Activated effector memory CD4-positive, alpha-beta T cell treated with anti-CD3 and anti-CD28 coated beads, Interleukin-2, amount 50 U/mL, for 16 hours (primary cell): ENCODE measurements at regions not wholly inside any gene's neighbourhood (a gene's known extent, or its start where the extent isn't known, plus 50 kb on each side); places are given as distances from the start of the nearest gene placed in this dataset.

Source experiments
- DNase-seq: peaks from one replicate; pipeline ENCODE4 v3.0.0-alpha.2; 2020

DNA sequence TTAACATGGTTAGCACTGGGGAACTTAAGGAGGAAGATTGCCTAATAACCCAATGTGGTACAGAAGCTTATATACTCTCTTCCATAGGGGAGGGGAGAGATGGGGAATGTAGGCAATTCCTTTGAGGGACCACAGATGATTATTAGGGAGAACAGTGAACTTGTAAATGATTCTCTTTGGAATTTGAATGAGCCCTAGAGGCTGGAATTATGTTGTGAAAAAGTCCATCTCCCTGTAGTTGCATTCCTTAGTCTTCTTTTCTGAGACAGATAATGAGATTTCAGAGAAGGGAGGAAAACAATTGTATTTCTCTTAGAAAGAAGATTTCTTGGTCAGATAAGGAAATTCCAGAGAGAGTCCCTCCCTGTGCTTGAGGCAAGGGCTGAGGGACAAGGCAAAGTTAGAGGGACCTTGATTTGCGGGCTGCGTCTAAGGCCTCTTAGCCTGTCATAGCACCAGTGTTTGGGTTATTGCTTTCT, 89.0 kb upstream of the HMCN1 start:
- no peak for DNase-seq

DNA sequence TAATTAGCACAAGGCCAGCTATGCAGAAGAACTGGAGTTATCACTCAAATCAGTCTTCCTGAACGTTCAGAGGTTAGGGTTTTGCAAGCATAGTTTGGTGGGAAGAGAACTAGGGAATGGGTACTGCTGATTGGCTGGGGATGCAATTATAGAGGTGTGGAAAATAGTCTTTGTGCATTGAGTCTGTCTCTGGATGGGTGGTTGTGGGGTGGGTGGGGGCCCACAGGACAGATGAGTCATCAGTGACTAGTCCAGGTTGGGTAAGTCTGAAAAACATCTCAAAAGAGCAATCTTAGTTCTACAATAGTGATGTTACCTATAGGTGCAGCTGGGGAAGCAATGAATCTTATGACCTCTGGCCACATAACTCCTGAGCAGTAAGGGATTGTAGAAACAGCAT, 89.7 kb upstream of the HMCN1 start:
- DNase-seq: no peak

DNA sequence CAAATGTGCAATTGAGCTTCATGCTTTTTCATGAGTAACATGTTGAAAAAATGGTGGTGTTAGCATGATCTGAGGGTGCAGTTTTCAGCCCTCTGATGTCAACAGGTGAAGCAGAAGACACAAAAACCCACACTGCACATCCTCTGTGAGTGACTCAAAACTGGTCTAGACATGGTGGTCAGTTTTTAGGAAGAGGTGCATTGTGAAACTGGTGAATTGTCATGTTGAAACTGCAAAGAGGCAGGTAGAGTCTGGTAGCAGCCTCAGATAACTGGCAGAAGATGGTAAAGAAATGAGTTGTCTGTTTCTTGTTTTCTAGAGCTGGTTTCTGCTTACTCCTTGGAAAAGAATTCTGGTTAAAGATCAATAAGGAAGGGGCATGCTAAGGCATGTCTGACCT, 97.3 kb upstream of the HMCN1 start:
- no peak for DNase-seq

DNA sequence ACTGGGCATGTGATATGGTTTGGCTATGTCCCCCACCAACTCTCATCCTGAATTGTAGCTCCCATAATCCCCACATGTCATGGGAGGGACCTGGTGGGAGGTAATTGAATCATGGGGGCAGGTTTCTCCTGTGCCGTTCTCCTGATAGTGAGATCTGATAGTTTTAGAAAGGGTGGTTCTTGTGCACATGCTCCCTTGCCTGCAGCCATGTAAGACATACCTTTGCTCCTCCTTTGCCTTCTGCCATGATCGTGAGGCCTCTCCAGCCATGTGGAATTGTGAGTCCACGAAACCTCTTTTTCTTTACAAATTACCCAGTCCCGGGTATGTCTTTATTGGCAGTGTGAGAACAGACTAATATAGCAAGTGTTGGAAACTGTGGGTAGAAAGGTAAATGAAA, 99.5 kb upstream of the HMCN1 start:
- no peak for DNase-seq

DNA sequence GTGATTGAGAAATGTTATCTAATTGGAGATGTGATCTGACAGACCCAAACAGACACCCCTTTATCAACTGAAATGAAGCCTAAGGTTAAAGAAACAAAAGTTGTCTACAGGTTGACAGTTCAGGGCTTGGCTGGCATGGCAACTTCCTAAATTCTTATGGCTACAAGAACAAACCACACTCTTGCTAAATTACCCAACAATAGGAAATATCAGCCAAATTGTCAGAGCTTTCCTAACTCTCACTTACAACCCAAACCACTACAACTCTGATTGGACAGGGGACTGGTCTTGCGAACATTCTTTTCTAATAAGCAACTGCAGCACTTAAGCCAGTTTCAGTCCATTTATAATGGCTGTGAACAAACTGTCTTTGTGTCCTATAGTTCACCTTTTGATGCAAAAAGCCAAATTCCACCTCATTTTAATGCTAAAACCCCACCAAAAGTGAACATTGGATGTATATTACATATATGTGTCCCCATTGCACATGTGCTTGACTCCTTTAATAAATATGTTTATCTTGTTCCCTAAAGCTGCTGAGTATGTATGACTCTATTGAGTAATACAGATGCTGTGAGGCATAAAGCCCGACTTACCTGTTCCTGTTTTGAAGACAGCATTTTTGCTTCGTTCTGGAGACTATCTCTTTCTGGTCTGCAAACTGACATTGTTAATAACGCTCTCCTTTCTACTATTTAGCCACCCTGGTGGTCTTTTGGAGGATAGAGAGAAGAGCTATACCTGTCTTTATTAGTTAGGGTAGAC, 101.3 kb upstream of the HMCN1 start:
- no peak for DNase-seq

DNA sequence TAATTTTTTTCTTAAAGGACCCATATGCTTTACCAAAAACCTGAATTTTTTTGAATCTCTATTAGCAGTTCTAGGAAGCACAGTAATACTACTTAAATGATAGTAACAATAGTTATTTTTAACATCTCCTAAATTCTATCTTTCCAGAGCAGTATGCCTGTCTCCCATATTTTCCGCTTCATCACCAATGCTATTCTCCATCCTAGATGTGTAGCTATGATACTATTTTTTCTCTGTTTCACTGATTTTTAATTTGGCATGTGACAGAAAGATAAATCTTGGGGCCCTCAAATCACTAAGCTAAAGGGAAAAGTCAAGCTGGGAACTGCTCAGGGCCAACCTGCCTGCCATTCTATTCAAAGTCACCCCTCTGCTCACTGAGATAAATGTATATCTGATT, 102.3 kb upstream of the HMCN1 start:
- no peak for DNase-seq

DNA sequence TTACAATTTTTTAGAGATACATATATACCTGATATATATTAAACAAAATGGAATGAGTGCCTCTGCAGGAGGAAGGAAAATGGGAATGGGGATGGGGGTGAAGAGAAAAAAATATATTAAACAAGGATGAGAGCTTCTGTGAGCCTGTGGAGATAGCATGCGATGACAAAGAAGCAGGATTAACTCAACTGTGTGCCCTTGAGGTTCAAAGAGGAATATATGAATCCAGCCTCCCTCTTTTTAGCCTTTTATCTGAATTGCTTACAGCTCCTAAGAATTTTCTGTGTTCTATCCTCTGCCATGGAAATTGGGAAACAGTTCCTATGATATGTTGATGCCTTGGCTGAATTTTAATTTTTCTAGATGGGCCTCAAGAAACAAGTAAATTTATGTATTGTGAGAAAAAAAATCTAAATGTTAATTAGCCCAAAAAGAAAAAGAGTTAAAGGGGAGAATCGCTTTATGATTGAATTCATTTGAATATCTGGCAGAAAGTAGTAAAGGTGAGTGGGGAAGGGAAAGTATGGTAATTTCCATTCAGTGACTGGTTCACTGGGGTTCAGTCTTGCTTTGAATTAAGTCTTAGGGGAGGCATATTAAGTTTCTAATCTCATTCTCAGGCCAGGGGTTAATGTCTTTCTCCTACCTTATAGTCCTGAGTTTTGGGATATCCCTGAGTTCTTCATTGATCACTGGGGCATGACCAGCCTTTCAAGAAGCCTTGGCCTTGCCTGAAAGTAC, 106.3 kb upstream of the HMCN1 start:
- DNase-seq: no peak

DNA sequence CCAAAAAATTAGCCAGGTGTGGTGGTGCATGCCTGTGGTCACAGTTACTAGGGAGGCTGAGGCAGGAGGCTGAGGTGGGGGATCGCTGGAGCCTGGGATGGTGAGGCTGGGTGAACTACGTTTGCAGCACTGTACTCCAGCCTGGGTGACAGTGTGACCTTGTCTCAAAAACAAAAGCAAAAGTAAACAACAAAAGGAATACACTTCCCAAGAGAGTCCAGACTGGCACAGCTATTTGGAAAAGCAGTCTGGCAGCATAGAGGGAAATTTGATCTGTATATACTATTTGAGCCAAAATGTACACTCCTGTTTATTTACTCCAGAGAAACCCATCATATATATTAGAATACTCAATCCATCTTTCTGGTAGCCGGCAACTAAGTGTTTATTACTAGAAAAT, 107.0 kb upstream of the HMCN1 start:
- no peak for DNase-seq

DNA sequence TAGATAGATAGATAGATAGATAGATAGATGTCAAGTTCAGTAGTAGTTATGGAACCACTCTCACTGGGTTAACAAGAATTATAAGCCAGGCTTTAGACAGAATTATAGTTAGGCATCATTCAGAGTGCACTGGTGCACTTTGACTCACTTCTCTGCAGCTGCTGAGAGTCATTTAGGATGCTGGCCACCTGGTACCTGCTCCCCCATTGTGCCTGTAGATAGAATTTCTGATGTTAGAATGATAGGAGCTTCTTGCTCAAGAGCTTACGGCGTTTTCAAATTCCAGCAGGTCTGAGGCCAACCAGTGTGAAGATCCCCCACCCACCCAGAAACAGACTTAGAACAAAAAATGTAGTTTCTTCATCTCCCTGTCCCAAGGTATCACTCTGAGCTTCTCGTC, 107.8 kb upstream of the HMCN1 start:
- DNase-seq: no peak

DNA sequence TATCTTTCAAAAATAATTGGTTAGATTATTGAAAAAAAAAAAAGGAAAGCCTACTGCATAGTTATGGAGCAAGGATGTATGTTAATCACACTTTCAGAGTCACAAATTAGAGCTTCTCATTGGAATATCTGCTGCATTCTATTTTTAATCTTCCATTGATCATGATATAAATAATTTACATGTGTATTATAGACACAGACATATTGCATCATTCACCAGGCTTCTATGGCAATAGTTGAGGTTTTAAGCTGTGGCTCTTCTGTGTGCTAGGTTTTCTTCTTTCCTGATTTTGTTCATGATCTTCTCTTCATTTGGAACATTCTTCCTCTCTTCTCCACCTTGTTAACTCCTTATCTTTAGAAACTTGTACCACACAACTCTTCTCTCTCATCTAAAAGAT, 123.2 kb upstream of the HMCN1 start:
- no peak for DNase-seq

DNA sequence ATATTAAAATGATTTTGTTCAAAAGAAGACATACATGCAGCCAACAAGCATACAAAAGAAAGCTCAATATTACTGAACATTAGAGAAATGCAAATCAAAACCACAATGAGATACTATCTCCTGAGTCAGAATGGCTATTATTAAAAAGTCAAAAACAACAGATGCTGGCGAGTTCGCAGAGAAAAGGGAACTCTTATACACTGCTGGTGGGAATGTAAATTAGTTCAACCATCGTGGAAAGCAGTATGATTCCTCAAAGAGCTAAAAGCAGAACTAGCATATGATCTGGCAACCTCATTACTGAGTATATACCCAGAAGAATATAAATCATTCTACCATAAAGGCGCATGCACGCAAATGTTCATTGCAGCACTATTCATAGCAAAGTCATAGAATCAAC, 126.0 kb upstream of the HMCN1 start:
- DNase-seq: no peak

DNA sequence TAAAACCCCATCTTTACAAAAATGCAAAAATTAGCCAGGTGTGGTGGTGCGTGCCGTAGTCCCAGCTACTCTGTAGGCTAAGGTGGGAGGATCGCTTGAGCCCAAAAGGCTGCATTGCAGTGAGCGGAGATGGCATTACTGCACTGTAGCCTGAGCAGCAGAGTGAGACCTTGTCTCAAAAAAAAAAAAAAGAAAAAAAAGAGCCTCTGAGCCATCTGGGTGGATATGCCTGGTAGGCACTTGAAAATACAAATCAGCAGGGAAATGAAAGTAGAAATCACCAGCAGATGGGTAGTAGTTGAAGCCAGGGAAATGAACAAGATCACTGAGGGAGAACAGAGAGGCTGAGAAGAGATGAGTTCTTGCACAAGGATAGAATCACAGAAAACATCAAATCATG, 131.0 kb upstream of the HMCN1 start:
- DNase-seq: no peak

DNA sequence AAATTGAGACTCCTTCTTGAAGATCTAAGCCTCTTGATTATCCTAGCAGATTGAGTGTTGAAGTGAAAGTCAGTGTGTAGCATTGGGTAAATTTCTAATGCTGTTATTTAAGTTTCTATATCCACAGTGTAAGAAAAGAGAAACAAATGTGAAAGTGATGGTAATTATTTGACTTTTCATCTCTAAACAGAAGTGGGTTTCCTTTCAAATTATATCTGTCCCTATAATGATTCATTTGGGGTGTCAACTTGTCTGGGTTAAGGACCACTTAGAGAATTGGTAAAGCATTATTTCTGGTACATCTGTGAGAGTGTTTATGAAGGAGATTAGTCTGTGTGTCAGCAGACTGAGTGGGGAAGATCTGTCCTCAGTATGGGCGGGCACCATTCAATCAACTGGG, 133.0 kb upstream of the HMCN1 start:
- no peak for DNase-seq

DNA sequence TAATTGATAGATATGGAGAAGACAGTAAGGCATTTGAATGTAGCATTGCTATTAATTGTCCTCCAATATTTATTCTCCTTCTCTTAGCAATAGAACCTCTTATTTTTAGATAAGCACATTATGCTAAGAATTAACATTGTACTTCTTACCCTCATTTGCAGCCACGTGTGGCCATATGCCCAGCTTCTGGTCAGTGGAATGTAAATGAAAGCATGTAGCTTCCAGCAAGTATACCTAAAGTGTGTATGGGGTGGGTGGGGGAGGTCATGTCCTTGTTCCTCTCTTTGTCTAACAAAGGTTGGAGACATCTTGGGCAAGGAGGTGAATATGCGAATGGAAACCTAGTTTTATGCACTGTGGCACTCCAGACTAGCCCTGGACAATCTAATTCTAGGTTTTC, 133.6 kb upstream of the HMCN1 start:
- DNase-seq: no peak

DNA sequence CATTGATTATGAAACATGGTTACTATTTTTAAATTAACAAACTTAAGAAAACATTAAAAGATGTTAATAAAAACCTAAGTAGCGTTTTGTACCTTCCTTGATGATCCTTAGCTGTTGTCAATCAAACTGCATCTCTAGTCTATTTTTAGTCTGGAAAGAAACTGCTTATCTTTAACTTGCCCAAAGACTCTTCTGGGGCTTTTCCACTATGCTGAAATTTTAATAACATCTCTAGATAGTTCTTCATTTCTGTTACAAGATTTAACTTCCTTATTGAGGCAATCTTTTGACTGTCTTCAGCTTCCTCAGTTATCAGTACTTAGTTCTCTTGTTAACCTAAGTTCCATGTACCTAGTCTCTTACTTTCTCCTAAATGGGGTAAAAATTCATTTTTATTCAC, 135.9 kb upstream of the HMCN1 start:
- DNase-seq: no peak

DNA sequence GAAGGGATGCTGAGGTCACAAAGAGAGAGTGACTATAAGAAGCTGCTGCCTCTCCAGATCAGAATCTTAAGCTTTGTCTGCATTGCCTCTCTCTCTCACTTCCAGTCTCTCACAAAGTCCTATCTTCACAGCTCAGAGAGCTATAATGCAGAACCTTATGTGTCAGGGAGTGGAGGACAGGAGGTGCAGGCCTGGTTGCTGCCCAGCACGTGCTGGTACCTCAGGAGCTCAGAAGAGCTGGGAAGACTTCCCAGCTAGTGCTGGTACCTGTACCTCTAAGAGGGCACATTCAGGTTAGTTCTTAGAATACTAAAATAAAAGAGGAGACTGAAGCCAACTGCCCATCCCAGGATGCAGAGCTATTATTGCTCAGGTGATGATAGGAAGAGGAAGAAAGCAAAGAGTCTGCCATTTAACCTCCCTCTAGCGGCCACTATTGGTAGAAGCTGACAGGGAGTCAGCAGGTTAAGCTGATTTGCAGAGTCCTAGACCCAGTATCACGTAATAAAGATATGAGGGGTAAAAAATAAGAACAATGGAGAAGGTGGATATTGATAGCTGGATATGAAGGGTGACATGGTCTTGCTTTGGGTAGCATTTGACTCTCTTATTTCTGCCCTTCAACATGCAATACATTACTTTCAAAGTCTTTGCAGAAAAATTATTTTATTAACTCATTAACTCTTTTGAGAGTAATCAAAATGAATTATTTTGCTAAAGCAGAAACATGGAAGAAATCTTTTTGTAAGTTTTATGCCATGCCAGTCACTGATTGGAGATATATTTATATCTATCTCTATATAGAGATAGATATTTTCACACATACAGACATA, 138.1 kb upstream of the HMCN1 start:
- peak; percentile 75 for DNase-seq

DNA sequence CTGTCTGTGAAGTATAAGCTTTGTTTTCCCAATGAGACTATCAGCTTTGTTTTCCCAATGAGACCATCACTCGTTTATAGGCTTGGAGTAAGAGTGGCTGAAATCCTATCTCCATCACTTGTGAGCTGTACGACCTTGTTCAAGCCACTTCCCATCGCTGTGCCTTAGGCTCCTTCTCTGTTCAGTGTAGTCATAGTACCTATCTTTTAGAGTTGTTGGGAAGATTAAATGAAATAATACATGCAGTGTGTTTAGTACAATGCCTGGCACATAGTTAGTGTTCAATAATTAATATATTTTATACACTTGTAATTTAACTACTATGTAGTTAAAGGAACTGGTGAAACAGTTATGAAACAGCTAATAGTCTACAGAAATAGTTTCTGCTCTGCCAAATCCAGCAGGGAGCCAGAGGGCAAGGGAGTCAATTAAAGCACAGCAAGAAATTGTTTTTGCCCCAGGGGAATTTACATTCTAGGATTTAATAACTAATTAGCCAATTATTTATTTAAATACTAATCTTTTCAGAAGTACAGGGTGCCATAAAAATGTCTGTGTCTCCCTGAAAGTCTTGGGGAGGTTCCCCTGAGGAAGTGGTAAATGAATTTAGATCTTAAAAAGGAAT, 139.3 kb upstream of the HMCN1 start:
- DNase-seq: no peak

DNA sequence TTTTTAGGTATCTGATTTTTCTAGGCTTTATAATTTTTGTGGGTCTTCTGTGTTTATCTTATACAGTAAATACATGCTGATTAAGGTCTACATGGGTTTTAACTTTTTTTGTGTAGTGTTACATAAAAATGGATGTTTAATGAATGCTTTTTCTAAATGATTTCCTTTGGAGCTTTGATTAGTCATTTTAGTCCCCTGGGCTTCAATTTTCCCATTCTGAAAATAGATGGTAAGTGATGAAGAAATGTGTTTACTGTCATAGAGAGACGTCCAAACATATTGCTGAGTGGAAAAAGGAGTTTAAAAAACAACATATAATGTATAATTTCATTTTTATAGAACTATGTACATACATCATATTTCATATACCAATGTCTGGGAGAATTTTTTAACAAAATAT, 140.9 kb upstream of the HMCN1 start:
- DNase-seq: no peak

DNA sequence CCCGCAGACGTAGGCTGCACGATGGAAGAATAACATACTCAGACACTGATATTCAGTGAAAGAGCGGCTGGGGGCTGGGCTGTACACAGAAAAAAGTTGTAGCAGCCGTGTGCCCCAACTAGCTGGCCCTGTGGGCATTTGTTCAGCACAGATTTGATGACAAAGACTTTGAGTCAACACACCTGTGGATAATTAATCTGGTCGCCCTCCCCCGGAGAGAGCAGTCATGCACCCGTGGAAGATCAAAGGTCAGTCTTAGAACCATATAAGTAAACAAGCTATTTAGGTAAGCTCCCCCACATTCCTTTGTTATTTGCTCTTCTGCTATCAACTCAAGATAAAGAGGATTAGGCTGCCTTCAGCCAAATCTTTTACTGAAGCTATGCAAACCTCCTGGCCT, 148.4 kb upstream of the HMCN1 start:
- DNase-seq: no peak

DNA sequence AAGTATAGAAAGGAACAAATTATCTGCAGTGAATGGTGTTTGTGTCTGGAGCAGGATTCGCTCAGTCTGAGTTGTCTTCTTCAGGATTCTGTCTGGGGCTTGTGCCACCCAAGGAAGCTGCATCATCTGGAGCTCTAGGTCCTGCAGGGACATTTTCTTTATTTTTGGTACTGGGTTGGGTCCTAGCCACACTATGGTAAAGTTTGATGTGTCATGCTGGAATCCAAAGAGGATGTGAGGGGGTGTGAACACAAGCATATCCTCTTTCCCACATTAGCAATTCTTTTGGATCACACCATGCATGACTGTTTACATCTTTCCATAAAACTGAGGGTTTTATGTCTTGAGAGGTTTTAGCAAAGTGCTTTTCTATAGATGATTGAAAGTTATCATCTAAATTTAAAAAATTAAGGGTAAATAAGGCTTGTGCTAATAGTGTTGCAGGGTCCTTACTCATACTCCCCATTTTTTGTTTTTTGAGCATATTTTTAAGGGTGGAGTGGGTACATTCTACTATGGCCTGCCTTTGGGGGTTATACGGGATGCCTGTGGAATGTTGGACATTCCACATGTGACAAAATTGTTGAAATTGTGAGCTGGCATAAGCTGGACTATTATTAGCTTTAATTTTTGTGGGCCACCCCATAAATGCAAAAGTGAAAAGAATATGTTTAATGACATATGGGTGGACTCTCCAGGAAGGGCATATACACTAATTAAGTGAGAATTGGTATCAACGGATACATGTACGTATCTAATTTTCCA, 152.0 kb upstream of the HMCN1 start:
- no peak for DNase-seq

DNA sequence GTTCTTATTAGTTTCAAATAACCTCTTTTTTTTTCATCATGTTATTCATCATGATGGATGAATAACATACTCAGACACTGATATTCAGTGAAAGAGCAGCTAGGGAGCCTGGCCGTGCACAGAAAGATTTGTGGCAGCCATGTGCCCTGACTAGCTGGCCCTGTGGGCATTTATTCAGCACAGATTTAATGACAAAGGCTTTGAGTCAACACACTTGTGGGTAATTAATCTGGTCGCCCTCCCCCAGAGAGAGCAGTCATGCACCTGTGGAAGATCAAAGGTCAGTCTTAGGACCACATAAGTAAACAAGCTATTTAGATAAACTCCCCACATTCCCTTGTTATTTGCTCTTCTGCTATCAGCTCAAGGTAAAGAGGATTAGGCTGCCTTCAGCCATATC, 153.2 kb upstream of the HMCN1 start:
- no peak for DNase-seq

DNA sequence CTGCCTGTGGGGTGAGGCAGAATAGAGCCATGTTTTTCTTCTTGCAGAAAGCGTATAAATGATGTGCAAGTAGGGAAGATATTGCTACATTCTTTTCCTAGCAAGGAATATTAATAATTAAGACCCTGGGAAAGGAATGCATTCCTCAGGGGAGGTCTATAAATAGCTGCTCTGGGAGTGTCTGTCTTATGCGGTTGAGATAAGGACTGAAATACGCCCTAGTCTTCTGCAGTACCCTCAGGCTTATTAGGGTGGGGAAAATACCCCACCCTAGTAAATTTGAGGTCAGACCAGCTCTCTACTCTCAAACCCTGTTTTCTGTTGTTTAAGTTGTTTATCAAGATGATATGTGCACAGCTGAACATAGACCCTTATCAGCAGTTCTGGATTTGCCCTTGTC, 155.9 kb upstream of the HMCN1 start:
- no peak for DNase-seq
